ENCODE measurements at regions not wholly inside any gene's neighbourhood (a gene's known extent, or its start where the extent isn't known, plus 50 kb on each side); places are given as distances from the start of the nearest gene placed in this dataset.

- TF ChIP-seq CHD7 (IDR thresholded peaks at IDR 0.05; ENCODE audit: insufficient replicate concordance, low read length) (no peak), TCF12 (IDR thresholded peaks at IDR 0.05; ENCODE audit: low read depth, low read length) (no peak), PHF8 (conservative IDR thresholded peaks at IDR 0.05; ENCODE audit: low read depth, low read length) (no peak), ATF2 (IDR thresholded peaks at IDR 0.05; ENCODE audit: low read length) (no peak), ASH2L (IDR thresholded peaks at IDR 0.05; ENCODE audit: low read length) (no peak), E2F6 (IDR thresholded peaks at IDR 0.05) (no peak), HDAC6 (IDR thresholded peaks at IDR 0.05; ENCODE audit: low read depth, low read length) (no peak), SIRT6 (IDR thresholded peaks at IDR 0.05; ENCODE audit: low read length) (no peak), GTF2F1 (IDR thresholded peaks at IDR 0.05; ENCODE audit: borderline replicate concordance, low read depth, low read length) (no peak), CREB1 (IDR thresholded peaks at IDR 0.05) (no peak)
These were observed 219.9 kb upstream of the NOL4 start (continued) for GRCh38 chr18:34444622-34445021.
